NCI-H146 treated with DMSO at 0.1 percent for 48 hours (cell line): ENCODE measurements at regions not wholly inside any gene's neighbourhood (a gene's known extent, or its start where the extent isn't known, plus 50 kb on each side); places are given as distances from the start of the nearest gene placed in this dataset.

Source experiments
- DNase-seq: peaks from one replicate; lab custom pipeline; 2025; ENCODE audit not compliant: unreplicated experiment; lab: John Stamatoyannopoulos, UW

DNA sequence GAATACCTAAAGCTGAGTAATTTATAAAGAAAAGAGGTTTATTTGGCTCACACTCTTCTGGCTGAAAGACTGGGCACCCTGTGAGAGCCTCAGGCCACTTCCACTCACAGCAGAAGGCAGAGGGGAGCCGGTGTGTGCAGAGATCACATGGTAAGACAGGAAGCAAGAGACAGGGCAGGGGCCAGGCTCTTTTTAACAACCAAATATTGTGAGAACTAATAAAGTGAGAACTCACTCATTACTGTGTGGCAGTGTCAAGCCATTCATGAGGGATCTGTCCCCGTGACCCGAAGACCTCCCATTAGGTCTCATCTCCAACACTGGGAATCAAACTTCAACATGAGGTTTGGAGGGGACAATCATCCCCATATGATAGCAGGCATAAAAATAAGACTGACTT lies 180.8 kb upstream of the DIO3 start:
- no peak for DNase-seq

- DNase-seq, result no peak
Observed at GRCh38 chr14:101380940-101381339, 180.4 kb upstream of the DIO3 start.

GRCh38 chr14:101383737-101384338 lies 177.5 kb upstream of the DIO3 start:
- DNase-seq, result no peak

- DNase-seq, result no peak
Observed at GRCh38 chr14:101394374-101394773, 166.9 kb upstream of the DIO3 start.

DNA sequence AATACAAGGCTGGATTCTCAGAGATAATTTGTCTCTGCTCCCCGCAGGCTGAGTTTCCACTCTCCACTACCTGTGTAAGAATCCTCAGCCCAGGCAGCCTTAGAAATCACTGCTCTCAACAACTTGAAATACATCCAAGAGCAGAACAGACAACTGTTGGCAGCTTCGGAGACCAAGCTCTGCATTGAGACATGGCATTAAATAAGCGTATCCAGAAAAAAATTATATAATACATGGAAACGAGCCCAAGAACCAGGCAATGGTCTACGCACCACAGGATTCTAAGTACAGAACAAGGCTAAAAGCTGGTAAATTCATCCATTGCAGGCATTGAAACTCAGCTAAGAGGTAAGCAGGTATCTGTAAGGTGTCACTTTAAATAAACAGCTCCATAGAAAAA lies 165.5 kb upstream of the DIO3 start:
- no peak for DNase-seq

GRCh38 chr14:101397206-101397605 lies 164.1 kb upstream of the DIO3 start:
- no peak for DNase-seq

- no peak for DNase-seq
Observed at GRCh38 chr14:101398011-101398410, 163.3 kb upstream of the DIO3 start.

- DNase-seq, result no peak
Observed at GRCh38 chr14:101399737-101400517, 161.4 kb upstream of the DIO3 start.

GRCh38 chr14:101400830-101401229 lies 160.5 kb upstream of the DIO3 start:
- DNase-seq, result no peak

DNA sequence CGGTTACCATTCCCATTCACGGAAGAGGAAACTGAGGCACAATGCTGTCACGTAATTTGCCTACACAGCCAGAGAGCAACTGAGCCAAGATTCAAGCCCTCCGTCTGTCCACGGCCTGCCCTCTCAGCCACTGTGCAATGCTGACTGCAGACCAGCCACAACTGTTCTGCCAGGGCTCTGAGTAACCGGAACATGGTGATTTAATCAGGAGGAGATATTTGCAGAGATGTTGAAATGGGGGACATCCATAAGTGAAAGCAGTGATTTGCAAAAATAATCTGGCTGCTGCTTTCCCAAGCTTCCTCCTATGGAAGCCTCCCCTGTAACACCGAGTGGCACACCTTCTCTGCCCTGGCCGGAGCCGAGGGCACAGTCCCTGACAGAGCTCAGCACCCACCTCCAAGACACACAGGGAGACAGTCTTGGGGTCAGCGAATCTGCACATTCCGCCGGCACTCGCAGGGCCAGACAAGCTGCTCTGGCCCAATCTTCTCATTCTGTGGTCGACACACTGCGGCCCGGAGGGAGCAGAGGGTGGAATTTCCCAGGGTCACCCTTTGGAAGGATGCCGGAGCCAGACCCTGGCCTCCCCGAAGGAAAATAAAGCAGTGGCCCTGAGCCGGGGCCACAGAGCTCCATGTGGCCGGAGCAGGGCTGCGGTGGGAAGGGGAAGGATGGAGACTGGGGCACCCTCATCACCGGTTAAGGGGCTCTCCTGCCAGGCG lies 158.2 kb upstream of the DIO3 start:
- DNase-seq, result no peak

DNA sequence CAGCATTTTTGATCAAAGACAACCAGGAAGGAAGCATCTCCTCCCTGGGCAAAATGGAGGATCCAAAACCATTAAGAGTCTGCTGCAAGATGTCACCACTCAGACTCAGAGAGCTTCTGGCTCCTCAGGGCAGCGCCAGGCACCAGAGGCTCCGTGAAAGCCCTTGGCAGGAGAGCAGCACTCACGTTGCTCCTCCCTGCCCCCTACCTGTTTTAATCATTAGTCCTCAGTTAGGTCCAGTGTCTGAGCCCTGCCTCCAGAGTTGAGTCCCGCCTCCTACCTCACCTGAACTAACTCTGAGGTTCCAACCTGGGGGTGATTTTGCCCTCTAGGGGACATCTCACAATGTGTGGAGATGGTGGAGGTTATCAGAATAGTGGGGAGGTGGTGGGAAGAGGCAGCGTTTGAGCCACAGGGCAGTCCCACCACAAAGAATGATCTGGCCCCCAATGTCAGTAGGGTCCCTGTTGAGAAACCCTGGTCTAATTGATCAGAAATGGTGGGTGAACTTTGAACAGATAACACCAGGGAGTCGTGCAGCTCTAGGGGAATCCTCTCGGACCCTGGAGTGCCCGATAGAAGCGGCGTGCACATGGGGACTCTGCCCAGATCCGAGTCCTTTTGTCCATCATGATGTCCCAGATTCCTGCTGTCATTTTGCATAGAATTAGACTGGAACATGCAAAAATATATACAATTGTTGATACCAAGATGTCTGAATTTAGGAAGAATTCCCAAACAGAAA lies 156.7 kb upstream of the DIO3 start:
- DNase-seq, result no peak

DNA sequence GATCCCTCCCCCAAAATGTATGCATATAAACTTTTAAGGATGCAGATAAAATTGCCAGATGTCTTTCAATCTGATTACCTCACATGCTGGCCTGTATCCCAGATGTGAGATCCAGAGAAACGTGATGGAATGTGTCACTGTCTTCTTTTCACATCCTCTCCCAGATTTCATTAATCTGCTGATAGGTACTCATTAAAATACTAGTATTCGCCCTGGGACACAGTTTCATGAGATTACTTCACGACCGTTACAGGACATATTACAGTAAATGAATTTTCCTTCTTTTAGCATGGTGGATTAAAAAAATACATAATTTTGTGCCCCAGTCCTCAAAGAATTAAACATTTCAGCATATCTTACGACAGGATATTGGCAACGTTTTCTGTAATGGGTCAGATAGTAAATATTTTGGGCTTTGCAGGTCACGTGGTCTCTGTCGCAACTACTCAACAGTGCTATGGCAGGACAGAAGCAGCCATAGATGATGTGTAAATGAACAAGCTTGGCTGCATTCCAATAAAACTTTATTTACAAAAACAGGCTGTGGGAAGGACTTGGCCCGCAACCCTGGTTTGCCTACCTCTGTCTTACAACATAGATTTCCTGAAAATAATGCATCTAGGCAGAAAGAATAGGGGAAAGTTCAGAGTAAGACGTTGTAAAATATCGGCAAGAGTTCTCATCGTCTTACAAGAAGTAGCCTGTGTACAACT lies 156.0 kb upstream of the DIO3 start:
- DNase-seq, result no peak

DNA sequence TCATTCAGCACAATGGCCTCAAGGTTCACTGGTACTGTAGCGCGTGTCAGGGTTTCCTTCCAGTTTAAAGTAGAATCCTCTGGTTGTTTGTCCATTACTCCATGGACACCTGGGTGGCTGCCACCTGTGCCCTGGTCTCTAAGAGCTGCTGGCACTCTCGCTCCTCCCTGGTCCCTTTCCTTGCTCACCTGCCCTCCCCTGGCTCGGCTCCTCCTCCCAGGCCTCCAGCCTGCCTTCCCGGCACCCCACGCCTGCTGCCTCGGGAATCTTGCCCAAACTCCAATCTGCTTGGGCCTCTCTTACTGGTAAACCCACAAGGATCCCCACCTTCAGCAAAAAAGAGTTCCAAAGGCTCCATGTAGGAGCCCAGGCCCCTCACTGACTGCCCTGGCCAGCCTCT lies 154.4 kb upstream of the DIO3 start:
- no peak for DNase-seq

DNA sequence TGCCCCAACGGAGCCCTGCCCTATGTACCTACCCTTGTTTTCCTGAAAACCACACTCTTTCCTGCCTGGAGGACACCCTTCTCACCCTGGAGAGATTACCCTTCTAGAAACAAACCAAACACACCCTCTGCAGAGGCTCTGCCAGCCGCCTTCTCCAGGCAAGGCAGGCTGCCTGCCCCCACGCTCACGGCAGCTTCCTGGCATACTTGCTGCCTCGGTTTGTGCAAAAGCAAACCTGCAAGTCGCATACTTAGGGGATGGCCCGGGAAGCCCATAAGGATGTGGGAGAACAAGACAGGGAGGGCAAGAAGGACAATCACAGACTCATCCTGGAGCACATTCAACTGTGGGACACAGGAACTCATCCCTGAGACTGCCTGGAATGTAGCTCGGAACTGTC lies 154.0 kb upstream of the DIO3 start:
- no peak for DNase-seq

- no peak for DNase-seq
Observed at GRCh38 chr14:101408077-101408831, 153.0 kb upstream of the DIO3 start.

DNA sequence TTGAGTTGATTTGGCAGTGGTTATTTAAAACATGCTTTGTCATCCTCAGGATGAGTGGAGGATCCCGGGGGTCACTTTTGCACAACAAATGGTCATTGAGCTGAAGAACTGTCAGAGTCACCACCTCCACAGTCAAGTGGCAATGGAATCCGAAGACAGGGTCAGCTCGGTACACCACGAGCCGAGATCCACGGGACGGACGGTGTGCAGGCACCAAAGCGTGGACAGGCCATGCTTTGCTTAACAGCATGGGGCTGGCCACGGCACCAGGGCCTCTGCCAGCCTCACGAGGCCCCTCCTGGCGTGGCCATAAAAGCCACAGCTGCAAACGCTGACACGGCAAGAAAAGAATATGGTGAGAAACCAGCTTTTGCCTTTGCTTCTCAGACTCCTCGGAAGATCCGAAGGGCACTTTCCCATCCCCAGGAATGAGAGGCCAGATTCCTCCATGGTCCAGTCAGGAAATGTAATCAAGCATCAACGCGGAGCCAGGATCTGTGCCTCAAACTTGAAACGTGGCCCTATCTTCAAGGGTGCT lies 152.2 kb upstream of the DIO3 start:
- DNase-seq, result no peak

DNA sequence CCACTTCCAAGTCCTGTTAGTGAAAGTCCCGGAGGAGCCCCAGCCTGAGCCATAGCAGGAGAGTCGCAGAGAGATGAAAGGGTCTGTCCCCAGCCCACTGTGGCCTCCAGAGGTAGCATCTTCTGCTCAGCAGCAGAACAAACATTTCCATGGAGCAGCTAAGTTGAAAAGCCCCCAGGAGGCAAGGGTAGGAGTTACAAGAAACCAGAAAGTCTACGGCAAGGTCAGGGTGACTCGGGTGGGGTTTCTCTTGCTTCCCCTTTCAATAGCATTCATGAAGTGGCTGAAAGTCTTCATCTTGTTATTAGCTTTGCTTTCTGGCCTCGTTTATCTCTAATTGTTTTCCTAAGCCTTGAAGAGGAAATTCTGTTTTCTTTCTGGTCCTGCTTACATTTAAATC lies 151.2 kb upstream of the DIO3 start:
- no peak for DNase-seq

- DNase-seq, result no peak
Observed at GRCh38 chr14:101411151-101411550, 150.1 kb upstream of the DIO3 start.

- no peak for DNase-seq
Observed at GRCh38 chr14:101411779-101412178, 149.5 kb upstream of the DIO3 start.

GRCh38 chr14:101412739-101413138 lies 148.6 kb upstream of the DIO3 start:
- DNase-seq, result no peak
